ENCODE measurements at regions not wholly inside any gene's neighbourhood (a gene's known extent, or its start where the extent isn't known, plus 50 kb on each side); places are given as distances from the start of the nearest gene placed in this dataset.

DNA sequence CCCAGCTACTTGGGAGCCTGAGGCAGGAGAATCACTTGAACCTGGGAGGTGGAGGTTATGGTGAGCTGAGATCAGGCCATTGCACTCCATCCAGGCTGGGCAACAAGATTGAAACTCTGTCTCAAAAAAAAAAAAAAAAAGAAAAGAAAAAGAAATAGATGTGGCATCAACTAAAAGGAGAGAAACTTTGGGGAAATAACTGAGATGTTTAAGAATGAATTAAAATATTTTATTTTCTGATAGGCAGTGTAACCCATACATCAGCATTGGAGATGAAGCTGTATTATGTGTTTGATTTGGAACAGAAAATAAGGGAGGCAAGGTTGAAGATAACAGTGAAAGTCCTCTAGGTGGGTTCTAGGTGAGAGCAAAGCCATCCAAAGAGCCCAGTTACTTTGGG, 110.7 kb upstream of the HNRNPA3 start:
- DNase-seq (ENCODE audit: low read depth, low spot score): no peak

DNA sequence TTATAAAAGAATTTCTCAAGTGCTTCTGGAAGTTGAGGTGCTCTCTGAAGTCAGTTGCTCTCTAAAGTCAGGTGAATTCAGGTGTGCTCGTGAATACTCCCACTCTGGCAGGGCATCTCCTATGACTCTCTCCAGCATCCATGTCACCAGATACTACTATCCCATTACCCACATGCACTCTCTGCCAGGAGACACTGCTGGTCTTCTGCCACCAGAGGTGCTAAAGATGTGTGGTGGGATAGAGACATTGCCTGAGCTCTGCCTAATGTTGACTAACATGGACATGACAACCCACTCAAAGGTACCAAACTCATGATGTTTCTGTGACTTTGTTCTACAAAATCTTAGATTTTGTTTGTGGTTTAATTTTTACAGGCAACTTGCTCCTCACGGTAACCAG, 106.4 kb upstream of the HNRNPA3 start:
- DNase-seq (ENCODE audit: low read depth, low spot score): no peak

DNA sequence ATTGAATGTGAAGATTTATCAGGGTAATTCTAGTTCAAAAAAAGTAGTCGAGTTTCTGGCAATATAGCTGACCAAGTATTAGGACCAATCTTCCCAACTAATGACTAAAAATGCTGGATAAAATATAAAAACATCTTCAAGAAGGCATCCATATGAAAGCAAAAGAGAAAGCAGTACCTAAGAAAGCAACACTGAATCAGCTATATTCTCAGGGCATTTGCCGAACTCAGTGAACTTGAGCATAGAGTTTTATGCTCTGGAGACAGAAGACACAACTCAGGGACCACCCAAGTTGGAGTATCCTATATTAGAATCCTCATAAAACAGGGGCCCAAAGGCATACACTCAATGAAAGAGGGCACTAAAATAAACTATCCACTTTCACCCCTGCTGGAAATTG, 103.7 kb upstream of the HNRNPA3 start:
- no peak for DNase-seq (ENCODE audit: low read depth, low spot score)

DNA sequence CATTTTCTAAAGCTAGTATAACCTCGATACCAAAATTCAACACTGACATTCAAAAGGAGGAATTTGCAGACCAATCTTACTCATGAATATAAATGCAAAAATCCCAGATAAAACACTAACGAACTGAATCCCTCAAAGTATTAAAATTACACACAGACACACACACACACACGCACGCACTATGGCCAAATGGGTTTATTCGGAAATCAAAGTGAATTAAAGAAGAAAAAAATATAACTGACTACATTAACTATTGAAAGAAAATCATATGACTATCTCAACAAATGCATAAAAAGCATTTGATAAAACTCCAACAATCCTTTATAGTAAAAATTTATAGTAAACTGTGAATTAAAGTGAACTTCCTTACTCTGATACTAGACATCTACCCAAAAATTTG, 97.9 kb upstream of the HNRNPA3 start:
- DNase-seq (ENCODE audit: low read depth, low spot score): no peak

DNA sequence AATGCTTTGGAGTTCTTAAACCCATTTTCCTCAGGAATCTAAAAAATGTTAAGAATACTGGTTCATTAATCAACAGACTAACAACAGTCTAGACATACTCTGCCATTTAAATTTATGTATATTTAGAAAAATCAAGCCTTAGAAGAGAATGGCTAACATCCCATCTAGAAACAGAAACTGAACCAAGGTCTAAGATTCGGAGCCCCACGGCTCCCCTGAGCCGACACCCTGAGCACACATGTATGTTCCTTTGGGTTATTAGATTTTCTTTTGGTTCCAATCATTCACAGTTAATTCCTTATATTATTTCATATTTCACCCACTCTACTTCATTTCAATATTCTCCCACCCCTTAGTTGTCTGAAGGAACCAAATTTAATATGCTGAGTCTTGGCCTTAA, 94.8 kb upstream of the HNRNPA3 start:
- no peak for DNase-seq (ENCODE audit: low read depth, low spot score)

DNA sequence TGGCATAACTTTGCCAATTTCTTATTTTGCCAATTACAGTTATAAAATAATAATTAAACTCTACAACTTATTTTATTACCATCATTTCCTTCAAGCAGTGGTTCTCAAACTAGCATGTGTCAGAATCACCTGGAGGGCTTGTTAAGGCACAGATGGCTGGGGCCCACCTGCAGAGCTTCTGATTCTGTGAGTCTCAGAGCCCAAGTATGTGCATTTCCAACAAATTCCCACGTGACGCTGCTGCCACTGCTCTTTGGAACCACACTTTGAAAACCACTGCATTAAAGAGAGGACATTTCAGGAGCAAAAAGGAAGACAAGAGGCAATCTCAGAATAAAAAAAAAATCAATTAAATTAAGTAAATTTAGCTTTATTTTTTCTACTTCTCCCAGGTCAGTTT, 94.0 kb upstream of the HNRNPA3 start:
- no peak for DNase-seq (ENCODE audit: low read depth, low spot score)

DNA sequence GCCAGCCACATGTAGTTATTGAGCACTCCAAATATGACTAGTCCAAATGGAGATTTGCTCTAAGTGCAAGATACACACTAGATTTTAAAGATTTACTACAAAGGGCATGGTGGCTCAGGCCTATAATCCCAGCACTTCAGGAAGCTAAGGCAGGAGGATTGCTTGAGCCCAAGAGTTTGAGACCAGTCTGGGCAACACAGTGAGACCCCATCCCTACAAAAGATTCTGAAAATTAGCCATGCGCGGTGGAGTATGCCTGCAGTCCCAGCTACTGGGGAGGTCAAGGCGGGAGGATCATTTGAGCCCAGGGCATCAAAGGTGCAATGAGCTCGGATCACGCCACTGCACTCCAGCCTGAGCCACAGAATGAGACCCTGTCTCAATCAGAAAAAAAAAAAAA, 93.5 kb upstream of the HNRNPA3 start:
- DNase-seq (ENCODE audit: low read depth, low spot score): no peak

DNA sequence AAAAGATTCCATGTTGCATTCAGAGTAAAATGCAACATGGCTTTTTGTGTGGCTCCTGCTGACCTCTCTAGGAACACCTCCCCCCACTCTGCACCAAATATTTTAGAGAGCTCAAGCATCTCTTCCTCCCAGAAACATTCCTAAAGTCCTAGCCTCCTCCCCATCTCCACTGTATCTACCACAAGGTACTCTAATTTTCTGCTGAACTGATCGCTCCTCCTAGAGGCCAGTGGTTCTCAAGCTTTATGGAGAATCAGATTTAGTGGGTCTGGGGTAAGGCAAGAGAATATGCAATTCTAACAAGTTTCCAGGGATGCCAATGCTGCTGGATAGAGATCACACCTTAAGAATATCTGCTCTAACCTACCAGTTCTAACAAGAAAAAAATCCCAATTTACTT, 89.5 kb upstream of the HNRNPA3 start:
- no peak for DNase-seq (ENCODE audit: low read depth, low spot score)

DNA sequence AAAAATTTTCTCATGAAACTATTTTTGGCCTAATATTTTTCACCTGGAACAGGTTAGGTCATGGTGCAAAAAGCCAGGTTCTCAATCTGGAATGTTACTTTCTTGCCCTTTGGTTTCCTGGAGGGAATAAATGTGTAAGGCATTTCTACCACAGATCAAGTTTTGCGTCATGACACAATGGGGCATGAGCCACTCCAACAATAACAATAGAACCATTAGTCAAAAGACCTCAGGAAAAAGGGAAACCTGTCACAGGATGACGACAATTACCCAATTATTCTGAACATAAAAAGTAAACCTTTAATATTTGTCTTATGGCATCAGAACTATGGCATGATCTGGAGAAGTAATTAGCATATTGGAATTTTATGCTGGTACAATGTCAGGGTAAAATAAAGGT, 88.2 kb upstream of the HNRNPA3 start:
- DNase-seq (ENCODE audit: low read depth, low spot score): no peak

DNA sequence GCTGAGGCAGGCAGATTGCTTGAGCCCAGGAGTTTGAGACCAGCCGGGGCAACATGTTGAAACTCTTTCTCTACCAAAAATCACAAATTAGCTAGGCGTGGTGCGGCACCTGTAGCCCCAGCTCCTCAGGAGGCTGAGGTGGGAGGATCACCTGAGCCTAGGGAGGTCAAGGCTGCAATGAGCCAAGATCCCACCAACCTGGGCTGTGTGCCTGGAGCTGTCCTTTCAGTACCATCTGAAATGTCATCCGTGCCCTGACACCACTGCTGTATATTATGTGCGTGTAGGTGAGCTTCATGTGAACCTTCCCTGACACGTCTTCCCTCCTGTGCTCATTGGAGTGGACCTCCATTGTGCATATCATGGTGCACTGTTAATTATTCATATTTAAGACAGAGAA, 84.8 kb upstream of the HNRNPA3 start:
- no peak for DNase-seq (ENCODE audit: low read depth, low spot score)

DNA sequence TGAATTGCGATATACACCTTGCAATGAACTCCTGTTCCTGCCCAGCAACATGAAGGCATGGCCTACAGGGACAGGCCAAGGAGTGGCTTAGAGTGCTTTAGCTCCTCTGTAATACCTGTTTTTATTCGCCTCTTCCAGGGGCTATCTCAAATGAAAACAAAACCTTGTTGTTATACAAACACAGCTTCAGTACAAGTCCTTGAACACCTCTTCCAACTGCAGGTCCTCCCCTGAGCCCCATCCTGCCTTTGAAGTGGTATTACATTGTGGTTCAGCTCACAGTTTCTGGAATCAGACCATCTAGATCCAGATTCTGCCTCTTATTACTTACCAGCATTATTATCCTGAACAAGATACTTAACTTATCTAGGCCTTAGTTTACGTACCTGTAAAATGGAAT, 83.0 kb upstream of the HNRNPA3 start:
- no peak for DNase-seq (ENCODE audit: low read depth, low spot score)

DNA sequence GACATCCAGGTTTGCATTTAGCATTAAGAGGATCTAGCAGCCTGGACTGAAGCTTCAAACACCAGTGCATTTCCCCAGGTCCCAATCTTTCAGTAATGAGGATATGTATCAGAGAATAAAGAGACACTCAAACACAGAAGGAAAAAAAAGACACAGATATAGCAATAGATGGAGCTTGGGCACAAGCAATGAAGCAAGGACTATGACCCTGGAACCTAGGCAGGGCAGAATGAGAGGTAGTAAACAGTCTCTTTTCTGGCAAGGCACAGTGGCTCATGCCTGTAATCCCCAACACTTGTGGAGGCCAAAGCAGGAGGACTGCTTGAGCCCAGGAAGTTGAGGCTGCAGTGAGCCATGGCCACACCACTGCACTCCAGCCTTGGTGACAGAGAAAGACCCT, 80.7 kb upstream of the HNRNPA3 start:
- DNase-seq (ENCODE audit: low read depth, low spot score): no peak

DNA sequence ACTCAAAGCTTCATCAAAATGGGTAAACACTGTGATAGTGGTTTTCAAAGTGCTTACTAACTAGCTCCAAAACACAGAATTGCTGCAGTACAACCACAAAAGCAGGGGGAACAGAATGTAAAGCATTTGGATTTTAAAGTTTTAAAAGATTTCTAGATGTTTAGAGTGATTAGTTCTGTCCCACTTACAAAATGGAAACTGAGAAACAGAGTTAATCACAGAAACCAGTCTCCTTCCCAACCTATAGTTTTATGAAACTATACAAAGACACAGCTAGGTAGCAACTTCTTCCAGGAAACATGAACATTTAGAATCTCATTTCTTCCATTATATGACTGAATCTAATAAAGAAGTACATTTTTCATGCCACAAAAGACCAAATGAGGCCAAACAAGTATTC, 73.8 kb upstream of the HNRNPA3 start:
- no peak for DNase-seq (ENCODE audit: low read depth, low spot score)

DNA sequence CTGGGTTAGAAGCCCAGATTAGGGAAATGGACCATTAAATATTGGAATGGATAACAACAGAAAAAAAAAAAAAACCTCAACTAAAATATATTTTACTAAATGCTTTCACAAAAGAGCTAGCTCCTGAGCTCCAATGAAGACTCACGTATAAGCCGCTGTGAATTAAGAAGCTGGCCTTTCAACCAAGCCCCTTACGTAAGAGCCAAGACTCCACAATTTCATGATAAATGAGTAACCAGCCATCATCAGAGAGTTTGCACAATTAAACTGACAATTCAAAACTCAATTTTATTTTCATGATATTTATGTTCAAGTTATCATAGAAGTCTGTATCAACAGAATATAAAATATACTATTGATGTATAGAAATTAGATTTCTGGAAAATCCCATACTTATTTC, 70.7 kb upstream of the HNRNPA3 start:
- no peak for DNase-seq (ENCODE audit: low read depth, low spot score)

DNA sequence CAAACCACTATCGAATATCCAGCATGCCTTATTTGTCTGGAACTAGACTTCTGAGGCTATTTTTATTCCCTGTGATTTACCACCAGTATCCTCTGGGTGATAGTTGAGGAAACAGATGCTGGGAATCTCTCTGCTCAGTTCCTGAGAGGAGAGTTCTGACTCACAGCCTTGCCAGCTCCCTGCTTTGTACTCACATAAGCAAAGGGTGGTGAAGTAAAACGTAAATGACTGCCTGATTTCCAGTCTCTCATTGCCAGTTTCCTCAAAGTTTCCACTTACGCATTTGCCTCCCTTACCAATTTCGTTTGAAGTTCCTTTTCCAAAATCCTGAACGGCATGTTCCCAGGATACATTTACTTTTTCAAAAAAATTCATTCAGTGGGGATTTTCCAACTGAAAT, 69.2 kb upstream of the HNRNPA3 start:
- no peak for DNase-seq (ENCODE audit: low read depth, low spot score)

DNA sequence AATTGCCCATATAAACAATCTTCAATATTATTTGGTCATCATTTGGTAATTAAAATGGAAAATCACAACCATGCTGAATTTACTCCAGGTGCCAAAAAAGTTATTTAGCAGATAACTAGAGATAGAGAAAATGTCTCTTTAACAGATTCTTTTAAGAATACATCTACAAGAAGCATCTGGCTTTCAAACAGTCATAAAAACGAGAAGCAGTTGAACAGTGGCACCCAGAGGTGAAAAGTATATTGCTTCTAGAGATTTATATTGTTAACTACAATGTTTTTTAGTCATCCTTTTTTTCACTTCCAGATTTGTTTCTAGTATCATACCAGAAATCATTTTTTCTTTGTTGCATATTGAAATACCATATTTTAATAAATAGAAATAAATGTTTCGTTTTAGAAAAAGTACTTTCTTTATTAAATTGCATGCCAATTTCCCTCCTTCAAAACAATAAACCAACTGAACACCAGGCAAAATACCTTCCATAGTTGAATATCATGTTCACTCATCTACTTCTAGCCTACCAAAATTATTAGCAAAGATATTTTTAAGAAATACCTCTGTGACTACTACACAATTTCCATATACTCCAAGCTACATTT, 65.4 kb upstream of the HNRNPA3 start:
- DNase-seq (ENCODE audit: low read depth, low spot score): no peak

DNA sequence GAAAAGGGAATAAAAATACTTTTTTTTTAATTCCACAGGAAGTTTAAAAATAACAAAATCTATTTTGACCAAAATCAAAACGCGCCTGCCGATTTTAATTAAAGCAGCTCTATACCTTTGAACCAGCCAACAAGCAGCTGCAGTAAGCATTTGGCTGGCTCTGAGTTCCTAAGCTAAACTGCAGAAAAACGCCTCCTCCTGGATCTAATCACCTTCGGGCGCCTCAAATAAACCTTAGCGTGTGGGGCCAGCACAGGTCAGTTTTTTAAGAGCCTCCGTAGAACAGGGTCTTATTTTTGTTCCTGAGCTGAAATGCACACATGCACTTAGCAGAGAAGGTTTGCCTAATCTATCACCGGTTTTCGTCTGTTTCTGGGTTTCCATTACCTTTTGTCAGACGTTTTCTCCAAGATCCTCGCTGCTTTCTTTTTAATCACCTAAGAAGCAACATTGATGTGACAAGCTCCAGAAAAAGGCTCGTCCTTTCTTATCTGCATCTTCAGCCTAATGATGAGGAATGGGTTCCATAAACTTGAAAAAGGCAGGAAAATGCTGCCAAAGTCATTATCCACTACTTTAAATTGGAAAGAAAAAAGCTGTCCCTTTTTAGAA, 64.7 kb upstream of the HNRNPA3 start:
- DNase-seq (ENCODE audit: low read depth, low spot score): no peak

DNA sequence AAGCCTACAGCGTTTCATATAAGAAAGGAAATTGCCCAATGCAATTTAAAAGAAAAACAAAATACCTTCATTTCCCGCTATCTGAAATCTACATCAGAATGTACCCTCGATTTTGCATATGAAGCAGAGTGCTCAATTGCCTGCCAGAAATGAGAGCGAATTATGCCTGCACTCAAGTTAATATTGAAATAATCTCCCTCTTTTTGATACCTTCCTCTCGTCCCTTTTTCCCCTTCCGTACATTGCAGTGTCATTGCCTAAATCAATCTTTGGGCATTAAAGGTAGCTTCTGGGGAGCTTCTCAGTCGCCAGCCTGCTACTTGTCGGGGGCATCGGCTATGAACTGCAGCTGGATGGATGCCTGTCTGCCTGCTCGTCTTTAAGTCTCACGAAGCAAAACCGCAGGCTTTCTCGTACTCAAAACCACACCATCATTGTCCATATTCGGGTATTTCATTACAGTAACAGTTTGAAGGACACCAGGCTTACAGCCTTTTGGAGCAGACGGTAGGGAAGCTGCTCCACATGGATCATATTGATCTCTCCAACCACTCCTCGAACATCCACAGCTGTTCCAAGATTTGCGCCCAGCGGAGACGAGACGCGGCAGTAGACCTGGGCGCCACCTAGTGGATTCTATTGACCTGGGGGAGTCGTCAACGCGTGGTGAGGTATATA, 64.0 kb upstream of the HNRNPA3 start:
- DNase-seq (ENCODE audit: low read depth, low spot score): peak; percentile 52

DNA sequence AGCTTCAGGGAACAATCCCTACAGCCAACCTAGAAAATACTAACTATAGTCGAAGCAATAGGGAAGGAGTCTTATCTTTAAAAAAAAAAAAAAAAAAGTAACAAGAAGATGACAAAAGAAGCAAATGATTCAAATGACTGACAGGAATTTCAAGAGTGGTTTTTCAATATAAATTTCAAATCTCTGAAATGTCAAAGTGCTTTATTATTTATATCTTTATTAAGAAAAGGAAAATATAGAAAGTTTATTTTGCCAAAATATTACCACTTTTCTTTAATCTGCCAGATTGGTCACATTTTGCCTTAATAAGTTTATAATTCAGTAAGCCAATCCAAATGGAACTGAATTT, 63.5 kb upstream of the HNRNPA3 start:
- DNase-seq (ENCODE audit: low read depth, low spot score): no peak

DNA sequence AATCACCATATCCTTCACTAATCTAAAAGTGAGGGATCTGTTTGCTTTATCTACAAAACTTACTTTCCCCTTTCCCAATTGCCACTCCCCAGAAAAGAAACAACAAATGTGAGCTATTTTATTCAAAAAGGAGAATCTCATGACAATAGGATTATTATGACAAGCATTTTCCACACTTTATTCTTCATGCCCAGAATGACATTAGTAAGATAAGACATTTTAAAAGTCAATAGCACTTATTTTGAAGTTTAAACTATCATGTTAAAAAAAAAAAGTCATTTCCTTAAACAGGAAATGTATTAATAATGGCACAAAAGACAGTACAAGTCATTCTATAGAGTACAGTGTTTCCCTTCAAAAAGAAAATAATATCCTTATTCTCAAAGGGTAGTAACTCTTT, 58.8 kb upstream of the HNRNPA3 start:
- DNase-seq (ENCODE audit: low read depth, low spot score): no peak

DNA sequence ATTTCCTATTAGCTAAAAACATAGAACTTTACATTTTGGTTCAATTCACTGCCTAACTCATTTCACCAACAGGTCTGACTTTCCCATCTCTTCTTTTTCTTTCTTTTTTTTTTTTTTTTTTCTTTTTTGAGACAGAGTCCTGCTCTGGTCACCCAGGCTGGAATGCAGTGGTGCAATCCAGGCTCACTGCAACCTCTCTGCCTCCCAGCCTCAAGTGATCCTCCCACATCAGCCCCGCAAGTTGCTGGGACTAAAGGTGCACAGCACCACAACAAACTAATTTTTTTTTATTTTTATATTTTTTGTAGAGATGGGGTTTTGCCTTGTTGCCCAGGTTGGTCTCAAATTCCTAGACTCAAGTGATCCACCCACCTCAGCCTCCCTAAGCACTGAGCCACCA, 57.8 kb upstream of the HNRNPA3 start:
- no peak for DNase-seq (ENCODE audit: low read depth, low spot score)

DNA sequence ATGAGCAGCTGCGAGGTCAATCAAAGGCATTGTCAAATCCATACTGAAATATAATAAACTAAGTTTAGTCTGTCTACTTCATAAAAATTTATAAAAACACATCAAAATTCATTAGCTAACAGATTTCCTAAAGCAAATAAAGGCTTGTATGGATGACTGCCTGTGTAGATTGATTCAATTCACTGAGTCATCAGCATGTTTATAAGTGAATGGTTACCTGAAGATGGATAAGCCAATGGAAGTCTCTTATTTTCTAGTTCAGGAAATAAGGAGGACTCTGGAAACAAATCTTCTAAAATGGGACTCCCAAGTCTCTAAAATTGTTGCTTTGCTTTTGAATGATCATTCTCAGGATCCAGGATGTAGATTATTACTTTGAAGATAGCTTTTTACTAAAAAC, 57.0 kb upstream of the HNRNPA3 start:
- DNase-seq (ENCODE audit: low read depth, low spot score): no peak

DNA sequence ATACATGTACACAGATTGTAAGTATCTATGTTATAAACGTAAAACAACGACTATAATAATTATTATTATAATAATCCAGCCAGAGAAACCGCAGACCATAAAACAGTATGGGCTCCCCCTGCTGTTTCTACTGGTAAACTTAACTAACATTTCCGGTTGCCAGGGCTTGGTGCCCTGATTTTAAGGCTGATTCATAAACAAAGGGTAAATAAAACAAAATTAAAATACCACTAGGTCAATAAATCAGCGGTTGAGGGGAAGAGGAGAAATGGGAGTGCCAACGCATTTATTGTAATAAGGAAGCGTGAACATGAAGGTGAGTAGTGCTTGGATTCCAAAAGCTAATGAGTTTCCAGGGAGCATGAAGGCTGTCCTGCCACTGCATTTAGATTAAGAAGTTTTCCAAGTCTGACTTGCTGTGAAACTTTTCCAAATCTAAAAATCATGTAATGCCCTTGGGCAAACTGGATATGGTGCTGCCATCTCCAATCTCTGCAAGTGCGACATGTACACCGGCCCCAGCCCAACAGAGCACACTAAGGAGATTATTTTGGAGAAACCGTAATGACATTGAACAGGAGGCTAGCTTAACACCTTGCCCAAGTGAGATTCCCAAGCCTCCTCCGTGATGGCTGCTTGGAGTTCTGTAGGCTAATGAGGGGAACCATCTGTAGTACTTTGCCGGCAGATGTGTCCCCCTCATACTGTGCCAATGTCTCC, 50.7 kb upstream of the HNRNPA3 start:
- DNase-seq (ENCODE audit: low read depth, low spot score): no peak
